ENCODE measurements at regions not wholly inside any gene's neighbourhood (a gene's known extent, or its start where the extent isn't known, plus 50 kb on each side); places are given as distances from the start of the nearest gene placed in this dataset.

DNA sequence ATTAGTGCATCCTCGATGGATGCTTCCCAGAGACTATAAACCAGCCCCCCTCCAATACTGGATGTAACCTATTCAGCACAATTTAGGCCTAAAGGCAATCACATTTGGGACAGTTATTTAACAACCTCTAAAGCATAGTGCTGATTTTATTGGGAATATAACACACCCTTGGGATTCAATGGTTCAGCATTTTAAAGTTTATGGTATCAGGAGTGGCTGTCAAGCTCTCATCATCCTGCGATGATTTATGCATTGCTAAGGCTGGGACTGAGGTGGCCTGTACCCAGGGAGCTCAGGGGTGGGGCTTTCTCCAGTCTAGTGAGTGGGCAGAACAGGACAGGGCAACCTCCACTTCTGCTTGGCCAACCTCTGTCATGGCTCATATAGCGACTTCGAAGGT is 464.9 kb downstream of the INHBA start:
- no peak for DNase-seq (ENCODE audit: low spot score)

DNA sequence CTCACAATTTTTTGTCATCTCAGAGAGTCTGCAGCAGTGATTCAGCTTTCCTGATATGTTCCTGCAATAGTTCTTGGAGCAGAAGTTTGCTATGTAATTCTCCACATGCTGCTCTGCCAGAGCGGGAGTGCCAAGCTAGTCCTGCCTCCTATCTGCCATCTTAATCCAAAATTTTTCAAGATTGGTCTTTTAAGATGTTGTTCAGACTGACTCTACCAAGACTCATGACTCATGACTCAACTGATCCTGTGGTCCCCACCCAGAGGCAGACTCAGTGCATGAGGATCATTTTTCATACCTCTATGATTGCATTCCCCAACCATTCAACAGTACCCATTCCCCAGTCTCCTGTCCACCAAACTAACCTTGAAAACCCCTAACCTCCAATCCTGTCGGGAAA is 470.8 kb downstream of the INHBA start:
- no peak for DNase-seq (ENCODE audit: low spot score)

DNA sequence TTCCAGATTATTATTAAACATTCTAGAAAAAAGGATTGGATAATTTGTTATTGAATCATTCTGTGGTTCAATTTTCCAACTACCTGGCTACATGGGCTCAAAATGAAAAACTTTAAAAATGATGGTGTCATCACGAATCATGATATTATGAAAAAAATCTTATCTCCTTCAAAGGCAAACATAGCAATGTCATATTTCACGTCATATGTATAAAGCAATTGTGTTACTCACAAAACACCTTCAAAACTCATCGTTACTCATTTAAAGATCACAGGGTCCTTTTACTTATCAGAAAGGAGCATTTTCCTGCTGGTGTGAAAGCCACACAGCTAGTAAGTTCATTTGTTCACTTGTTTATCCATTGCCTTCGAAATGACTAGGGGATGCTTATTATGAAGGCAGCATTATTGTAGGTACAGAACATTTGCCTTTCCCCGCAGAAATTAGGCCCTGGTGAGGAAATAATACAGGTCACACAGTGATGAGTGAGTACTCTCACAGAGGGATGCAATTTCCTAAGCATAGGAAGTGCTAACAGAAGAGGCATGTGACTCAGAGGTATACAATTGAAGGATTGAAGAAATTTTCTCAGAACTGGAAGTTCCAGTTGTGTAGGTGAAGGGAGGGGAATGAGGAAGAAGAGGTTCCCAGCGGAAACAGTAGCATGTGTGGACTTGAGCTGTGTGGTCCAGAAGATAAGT is 478.7 kb downstream of the INHBA start:
- DNase-seq (ENCODE audit: low spot score): no peak

DNA sequence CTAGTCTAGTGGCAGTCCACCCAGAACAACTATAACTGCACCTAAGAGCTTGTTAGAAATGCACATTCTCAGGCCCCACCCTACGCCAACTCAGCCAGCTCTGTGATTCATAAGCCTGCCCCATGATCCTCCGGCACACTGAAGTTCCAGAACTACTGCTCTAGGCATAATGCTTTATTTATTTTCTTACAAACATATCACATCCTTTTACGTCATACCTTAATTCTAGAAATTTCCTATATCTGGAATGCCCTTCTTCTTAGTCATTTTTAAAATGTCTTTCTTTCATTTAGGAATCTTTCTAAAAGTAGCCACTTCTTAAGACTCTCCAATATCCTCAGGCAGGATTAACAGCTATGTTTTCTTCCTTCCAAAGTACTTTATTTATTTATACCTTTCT is 480.1 kb downstream of the INHBA start:
- no peak for DNase-seq (ENCODE audit: low spot score)

DNA sequence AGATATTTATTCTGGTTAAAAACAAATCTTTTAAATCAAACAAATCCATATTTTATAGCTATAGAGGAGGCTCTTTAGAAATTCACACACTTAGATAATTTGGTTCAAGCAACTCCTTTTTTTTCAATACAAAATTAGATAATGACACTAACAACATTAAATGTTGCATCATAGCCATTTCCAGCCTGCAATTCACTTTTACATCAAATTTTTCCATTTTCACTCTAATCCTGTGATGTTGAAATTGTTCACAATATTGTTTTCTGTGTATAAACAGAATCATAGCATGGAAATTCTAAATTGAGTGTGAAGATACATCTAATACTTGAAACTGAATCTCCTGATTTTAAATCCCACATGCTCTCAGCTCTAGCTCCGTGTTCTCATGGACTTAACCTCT is 482.6 kb downstream of the INHBA start:
- no peak for DNase-seq (ENCODE audit: low spot score)

DNA sequence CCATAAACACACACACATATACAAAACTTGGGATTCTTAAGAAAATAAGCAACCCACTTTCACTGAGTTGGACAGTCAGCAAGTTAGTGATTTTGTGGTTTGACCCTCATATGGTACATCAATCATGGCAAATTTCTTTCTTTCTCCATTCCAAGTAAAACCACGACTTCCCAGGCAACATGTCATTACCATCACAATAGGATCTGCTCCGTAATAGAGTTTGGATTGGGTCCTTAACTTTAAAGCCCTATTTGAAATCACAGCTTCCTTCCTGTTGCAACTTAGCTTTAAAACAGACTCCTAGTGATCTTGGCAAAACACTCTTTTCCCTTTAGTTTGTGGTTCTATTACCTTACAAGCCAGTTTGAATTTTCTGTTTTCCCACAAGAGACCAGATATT is 483.6 kb downstream of the INHBA start:
- DNase-seq (ENCODE audit: low spot score): no peak

DNA sequence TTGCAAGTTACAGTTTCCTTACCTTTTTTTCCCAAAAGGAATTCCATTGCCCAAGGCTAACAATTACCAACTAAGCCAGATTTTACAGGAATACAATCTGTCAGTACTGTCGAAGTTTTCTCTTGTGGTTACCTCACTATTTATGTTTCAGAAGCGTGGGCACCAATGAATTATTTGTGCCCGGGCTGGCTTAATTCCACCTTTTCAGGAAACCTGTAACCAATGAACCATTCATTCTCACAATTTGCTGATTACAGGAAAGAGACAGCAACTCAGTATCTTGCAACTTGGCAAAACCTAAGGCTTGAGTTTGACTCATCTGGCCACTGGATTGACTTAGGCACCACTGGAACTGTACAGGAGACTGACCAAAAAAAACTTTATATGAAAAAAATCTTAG is 485.6 kb downstream of the INHBA start:
- no peak for DNase-seq (ENCODE audit: low spot score)

DNA sequence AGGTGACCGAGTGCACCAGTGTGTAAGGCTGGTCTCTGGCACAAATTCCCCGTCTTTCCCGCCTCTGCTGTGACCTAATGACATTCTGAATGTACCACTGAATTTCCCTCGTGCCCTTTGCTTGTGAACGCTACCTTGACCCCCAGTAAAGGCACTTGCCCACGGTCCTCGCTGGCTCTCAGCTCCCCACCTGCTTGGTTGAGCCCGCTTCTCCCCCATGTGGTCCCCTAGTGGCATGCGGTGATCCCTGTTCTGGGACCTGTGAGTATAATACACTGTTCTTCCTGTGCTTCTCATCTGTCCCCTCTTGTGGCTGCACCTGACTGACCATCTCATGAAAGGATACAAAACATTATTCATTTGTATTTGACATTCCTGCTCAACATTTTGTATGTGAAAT is 495.7 kb downstream of the INHBA start:
- DNase-seq (ENCODE audit: low spot score): no peak

DNA sequence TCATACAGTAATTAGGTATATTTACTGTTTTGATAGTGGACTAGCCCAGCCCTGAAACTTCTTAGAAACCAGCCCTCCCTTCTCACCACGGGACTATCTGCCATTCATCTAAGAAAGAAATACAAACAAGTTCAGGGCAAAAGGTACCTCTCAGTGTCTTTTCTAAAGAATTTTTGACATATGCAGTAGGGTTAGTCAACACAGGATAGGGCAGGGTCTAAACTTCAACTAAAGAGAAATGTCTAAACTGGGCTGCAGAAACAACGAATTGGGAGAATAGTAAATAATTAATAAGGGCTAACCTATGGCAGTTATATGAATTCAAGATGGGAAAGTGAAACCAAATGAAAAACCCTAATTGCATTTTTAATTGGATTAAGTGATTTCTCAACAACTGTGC is 496.6 kb downstream of the INHBA start:
- no peak for DNase-seq (ENCODE audit: low spot score)

DNA sequence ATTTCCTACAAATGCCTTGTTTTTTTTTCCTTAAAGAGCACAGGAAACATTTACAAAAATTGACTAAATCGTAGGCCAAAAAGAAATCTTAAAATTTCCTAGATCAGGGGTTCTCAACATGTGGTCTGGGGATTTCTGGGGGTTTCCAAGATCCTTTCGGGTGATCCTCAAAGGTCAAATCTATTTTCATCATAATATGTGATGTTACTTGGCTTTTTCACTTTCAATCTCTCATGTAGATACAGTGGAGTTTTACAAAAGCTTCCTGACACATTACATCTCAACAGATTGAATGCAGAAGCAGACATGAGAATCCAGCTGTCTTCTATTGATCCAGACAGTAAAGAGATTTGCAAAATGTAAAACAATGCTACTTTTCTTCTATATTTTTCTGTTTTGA is 497.3 kb downstream of the INHBA start:
- DNase-seq (ENCODE audit: low spot score): no peak

DNA sequence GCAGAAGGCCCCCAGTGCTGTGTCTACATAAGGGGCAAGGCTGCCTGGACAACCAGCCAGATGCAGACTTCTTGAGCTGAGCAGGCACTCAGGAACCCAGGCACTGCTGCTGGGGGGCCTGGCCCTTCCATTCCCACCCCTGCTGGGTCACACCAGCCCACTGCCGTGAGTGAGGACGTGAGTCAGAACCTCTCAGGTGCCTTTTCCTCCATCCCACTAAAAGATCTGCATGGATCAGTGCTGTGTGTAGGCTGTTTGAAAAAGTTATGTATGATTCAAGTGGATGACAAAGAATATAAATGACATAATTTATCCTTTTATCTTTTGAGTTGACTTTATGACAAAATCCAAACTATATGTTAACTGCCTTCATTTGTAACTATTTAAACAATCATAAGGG is 499.3 kb downstream of the INHBA start:
- no peak for DNase-seq (ENCODE audit: low spot score)

DNA sequence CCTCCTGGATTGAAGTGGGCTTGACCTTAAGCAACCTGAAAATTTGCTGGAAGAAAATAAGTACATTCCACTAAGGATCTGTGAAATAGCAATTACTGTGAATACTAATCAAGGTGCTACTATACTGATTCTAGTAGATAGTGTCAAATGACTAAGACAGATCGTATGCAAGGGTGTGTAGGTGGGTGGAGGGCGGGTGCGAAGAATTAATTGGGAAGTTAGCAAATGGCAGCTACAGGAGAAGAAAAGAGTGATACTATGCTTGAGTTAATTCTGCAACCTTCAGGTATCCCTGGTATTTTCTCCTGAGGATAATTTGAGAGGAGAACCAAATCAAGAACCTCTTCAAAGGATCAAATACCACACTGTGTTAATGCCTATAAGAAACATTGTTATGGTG is 501.9 kb downstream of the INHBA start:
- no peak for DNase-seq (ENCODE audit: low spot score)

DNA sequence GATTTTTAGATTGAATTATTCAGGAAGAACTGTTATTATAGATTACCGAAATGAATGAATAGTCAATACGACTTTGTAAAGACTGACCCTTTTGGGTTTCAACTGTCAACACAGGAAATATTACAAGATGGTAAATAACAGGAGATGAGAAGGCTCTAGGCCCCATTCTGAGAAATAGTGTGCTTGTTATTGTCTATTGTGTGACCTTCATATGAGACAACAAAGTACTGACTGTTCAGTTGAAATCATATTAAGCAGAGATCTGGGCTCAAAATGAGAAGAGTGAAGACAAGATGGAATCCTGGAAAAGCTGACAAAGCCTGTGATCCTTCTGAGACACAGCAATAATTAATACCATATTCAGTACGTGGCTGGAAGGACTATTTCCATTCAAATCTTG is 503.8 kb downstream of the INHBA start:
- DNase-seq (ENCODE audit: low spot score): no peak

DNA sequence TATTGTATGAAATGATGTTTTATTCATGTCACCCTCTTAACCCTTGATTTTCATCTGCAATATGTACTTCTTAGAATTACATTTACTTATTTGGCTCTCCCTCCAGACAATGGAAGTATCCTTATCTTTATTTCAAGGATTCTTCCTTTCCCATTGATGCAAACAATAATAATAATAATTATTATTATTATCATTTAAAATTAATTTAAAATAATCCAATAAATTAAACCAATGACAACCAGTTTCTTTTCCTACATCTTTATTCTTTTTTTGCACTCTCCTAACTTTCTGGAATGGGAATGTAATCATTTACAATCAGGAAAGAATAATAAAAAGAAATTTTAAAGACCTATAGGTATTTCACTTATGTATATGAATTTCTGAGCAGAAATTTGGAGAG is 504.4 kb downstream of the INHBA start:
- no peak for DNase-seq (ENCODE audit: low spot score)

DNA sequence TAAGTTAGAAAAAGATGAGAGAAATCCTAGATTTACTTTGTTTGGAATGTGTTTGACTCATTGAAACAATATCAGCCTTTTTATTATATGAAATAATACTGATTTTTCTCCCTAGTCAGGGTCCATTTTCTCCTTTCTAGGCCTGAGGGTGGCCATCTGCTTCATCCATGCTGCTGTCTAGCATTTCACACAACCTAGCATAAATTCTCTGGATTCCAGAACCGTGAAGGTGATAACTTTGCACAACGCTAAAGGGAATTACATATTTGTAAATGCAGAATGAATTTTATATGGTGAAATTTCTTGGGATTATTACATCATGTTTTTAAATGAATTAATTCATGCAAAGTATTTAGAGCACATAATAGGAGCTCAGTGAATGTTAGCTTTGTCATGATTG is 505.1 kb downstream of the INHBA start:
- no peak for DNase-seq (ENCODE audit: low spot score)

DNA sequence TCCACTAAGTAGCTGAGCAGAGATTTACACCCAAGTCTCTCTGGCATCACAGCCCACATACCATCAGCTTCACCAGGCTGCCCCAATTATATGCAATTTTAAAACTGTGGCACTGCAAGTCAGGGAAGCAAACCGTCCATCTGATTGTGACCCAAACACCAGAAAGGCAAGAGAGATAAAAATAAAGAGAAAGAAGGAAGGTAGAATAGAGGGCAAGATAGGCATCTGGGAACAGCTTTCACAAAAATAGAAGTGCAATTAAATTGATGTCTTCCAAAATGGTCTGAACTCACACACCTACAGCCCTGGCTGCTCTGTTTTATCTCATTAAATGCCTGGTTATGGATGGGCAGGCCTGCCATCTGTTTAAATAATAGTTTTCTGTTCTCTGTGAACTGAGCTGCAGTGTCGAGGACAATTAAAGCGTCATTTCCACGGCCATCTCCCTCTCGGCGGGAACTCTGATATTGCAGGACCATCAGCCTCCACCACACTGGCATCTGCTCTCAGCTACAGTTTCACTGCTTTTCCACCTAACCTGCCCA is 509.1 kb downstream of the INHBA start:
- no peak for DNase-seq (ENCODE audit: low spot score)

DNA sequence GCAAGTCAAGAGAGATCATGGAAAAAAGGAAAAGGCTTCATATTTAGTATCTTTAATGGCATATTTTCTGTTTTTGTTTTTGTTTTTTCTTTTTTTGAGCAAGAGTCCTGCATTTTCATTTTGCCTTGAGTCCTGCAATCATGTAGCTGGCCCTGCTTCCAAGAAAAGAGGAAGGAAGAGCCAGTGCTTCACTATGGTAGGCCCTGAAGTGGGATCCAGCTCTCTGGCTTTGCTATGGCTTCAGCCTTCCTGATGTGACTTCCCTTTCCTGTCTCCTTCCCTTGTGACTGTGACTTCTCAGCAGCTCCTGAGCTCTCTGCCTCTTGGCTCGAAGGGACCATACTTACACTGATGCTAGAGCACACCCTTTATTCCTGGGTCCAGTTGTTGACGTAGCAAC is 512.3 kb downstream of the INHBA start:
- no peak for DNase-seq (ENCODE audit: low spot score)

DNA sequence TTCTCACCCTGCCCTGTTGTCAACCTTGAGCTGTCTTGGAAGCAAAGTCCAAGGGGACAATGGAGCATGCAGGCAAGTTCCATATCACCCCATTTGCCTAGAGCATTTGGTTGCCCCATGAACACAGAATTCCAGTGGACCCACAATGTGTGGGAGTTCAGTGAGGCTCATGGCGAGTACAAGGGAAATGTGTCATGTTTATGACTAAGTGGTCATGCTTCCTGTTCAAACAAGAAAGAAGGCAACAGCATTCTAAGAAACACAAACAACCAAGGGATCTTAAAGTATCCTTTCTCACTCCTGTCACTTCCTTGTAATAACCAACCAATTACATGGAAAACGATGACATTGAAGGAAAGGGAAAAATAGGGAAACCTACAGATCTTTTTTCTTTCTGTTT is 513.0 kb downstream of the INHBA start:
- no peak for DNase-seq (ENCODE audit: low spot score)

DNA sequence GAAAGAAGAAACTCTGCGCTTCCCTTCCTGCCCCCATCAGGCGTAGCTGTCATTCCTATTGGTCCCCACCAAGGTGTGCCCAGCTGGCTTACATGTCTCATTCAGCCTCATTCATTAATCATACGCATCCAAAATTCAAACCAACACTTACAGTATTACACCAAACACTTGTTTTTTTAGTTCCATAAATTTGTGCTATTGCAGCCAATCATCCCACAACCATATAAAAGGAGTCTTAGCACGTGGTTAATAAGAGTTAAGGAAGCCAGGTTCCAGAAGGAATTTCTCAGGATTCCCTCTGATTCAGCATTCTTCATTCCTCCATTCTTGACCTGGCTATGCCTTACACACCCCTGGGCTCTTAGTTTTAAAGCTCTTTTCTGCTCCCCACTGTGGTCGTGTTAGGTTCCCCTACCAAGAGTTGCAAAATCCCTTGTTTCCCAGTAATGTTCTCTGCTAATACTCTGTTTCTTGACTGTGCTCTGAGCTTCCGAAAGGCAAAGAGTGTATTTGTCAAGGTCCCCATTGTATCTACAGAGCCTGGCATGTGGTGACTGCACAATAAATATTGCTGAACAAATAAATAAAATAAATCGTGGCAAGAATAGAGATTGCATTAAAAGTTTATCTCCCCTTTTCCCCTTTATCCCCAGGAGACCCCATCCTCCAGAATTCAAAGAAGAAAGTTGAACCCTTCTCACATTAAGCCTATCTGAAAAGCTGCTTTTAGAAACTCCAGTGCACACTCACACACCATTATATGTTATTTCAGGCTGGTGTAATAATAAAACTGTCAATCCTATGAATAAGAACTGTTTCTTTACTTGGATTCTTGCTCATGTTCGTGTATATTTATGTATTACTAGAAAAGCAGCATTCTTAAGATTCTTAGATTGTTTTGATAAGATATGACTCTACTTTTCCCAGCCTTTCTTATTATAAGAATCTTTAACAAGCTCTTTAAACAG is 514.4 kb downstream of the INHBA start:
- no peak for DNase-seq (ENCODE audit: low spot score)

DNA sequence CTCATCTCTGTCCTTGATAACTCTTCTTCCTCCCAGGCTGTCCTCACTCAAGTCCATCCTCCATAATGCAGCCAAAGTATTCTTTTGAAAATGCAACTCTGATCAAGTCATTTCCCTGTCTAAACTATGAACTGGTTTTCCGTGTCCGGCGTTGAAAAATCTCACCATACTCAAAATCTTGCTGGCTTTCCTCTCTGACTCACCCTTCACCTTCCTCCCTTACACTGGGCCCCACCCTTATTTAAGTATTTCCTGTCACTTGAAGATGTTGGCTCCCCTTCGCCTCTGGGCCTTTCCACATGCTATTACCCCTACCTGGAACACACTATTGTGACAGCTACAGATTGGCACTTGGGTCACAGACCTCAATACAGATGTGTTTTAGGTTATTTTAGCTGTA is 515.6 kb downstream of the INHBA start:
- no peak for DNase-seq (ENCODE audit: low spot score)

DNA sequence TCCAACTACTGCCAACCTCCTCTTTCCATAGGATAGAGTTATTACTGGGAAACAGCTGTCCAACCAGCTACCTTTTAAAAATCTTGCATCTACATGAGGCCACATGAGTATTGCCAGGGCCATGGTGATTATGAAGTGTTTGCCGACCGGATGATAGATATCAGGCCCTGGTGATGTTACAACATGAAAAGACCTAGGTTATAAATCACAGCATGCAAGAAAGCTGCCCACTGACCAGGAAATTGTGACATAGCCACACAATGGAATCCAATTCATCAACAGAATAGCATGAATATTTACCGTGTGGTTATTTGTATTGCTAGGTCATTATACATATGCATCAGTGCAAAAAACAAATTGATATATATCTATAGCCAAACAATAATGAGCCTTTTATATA is 517.0 kb downstream of the INHBA start:
- no peak for DNase-seq (ENCODE audit: low spot score)

DNA sequence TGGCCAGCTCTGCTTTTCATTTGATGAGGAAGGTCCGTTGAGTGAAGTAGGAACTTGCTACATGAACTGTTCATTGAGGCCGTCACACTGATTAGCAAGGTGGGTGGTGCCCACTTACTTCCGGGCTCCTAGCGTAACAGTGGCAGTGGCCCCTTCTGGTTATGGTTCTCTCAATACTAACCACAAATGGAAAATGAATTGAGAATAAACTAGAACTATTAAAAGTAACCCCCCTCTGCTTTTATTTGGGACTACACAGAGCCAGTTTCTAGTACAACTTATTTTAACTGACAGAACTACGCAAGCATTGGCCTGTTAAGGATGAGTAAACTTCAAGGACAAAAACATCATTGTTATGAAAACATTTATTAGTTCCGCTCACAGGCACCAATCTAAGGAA is 519.1 kb downstream of the INHBA start:
- no peak for DNase-seq (ENCODE audit: low spot score)

DNA sequence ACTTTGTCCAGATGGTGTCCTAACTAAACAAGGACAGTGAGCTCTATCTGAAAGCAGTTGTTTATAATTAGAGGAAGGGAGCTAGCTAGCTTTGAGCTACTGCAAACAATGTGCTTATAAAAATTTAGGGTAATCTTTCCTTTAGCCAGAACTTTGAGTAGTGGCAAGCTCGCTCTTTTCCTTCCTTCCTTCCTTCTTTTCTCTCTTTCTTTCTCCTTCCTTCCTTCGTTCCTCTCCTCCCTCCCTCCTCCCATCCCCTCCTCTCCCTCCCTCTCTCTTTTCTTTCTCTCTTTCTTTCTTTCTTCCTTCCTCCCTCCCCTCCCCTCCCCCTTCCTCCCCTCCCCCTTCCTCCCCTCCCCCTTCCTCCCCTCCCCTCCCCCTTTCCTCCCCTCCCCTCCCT is 520.1 kb downstream of the INHBA start:
- no peak for DNase-seq (ENCODE audit: low spot score)

Measured in hematopoietic multipotent progenitor cell treated with erythropoietin and hydrocortisone succinate and interleukin-3 and kit ligand, for 15 days (in vitro differentiated cells).